Neuronal stem cell (in vitro differentiated cells): ENCODE measurements at regions not wholly inside any gene's neighbourhood (a gene's known extent, or its start where the extent isn't known, plus 50 kb on each side); places are given as distances from the start of the nearest gene placed in this dataset.

Experiments used
- DNase-seq: peaks from one replicate; pipeline ENCODE4 v3.0.0-alpha.2; 2013; ENCODE audit warnings: low spot score
- H2AFZ ChIP-seq: one replicate; pipeline ENCODE4 v1.6.1; 2013; ENCODE audit warnings: mild to moderate bottlenecking, low read length, inconsistent platforms
- H2AK5ac ChIP-seq: 2 replicates; pipeline ENCODE4 v1.6.1; 2013; ENCODE audit warnings: low read depth, mild to moderate bottlenecking, inconsistent platforms, low read length, moderate library complexity, mixed read lengths
- H2BK120ac ChIP-seq: 2 replicates; pipeline ENCODE4 v1.6.1; 2013; ENCODE audit warnings: low read depth, mild to moderate bottlenecking, inconsistent platforms, low read length, moderate library complexity, mixed read lengths
- H2BK12ac ChIP-seq: one replicate; pipeline ENCODE4 v1.6.1; 2013; ENCODE audit warnings: low read length, inconsistent platforms
- H2BK15ac ChIP-seq: 2 replicates; pipeline ENCODE4 v1.6.1; 2013; ENCODE audit warnings: mild to moderate bottlenecking, low read length, inconsistent platforms, mixed read lengths
- H2BK5ac ChIP-seq: one replicate; pipeline ENCODE4 v1.6.1; 2013; ENCODE audit warnings: inconsistent platforms, mild to moderate bottlenecking, low read length, moderate library complexity
- H3K14ac ChIP-seq: one replicate; pipeline ENCODE4 v1.6.1; 2013; ENCODE audit warnings: low read length, inconsistent platforms
- H3K18ac ChIP-seq: 2 replicates; pipeline ENCODE4 v1.6.1; 2013; ENCODE audit warnings: low read length, inconsistent platforms
- H3K23ac ChIP-seq: 2 replicates; pipeline ENCODE4 v1.6.1; 2013; ENCODE audit warnings: low read depth, mild to moderate bottlenecking, mixed read lengths, low read length, inconsistent platforms; ENCODE audit not compliant: poor library complexity
- H3K27ac ChIP-seq: replicated peaks from 3 replicates; pipeline ENCODE4 v1.5.1; 2013; ENCODE audit warnings: low read length, inconsistent platforms
- H3K27me3 ChIP-seq, 3 experiments: 2 replicates each; pipeline ENCODE4 v1.6.1; 2013; ENCODE audit warnings: low read length in 3 of 3, mild to moderate bottlenecking in 2 of 3, inconsistent platforms in 1 of 3, low read depth in 1 of 3, mixed read lengths in 1 of 3, moderate library complexity in 1 of 3; ENCODE audit not compliant: control insufficient read depth in 3 of 3, insufficient read depth in 3 of 3
- H3K36me3 ChIP-seq, 2 donors: replicated peaks in 1 of 2; 2 replicates each; pipeline ENCODE4 v1.6.1; 2013; ENCODE audit warnings: low read length in 2 of 2; ENCODE audit not compliant: control insufficient read depth in 2 of 2, insufficient read depth in 2 of 2
- H3K4ac ChIP-seq: 2 replicates; pipeline ENCODE4 v1.6.1; 2013; ENCODE audit warnings: inconsistent platforms, mild to moderate bottlenecking, low read length, moderate library complexity
- H3K4me1 ChIP-seq, 2 donors: 1 replicate in 1 of 2; 2 replicates in 1 of 2; pipeline ENCODE4 v1.6.1; 2013; ENCODE audit warnings: low read length in 2 of 2, low read depth in 1 of 2; ENCODE audit not compliant: control insufficient read depth in 2 of 2, insufficient read depth in 1 of 2
- H3K4me2 ChIP-seq: one replicate; pipeline ENCODE4 v1.6.1; 2013; ENCODE audit warnings: mild to moderate bottlenecking, low read length, inconsistent platforms; ENCODE audit not compliant: insufficient read depth, poor library complexity, severe bottlenecking
- H3K4me3 ChIP-seq, 2 donors: 2 replicates each; pipeline ENCODE4 v1.5.1; 2013; ENCODE audit warnings: low read length in 2 of 2, mild to moderate bottlenecking in 2 of 2, inconsistent platforms in 1 of 2, moderate library complexity in 1 of 2
- H3K79me1 ChIP-seq: one replicate; pipeline ENCODE4 v1.6.1; 2013; ENCODE audit warnings: low read depth, mild to moderate bottlenecking, inconsistent platforms, low read length, moderate library complexity
- H3K9ac ChIP-seq: one replicate; pipeline ENCODE4 v1.6.1; 2013; ENCODE audit warnings: mild to moderate bottlenecking, low read depth, low read length, inconsistent platforms; ENCODE audit not compliant: poor library complexity
- H3K9me3 ChIP-seq, 2 donors: replicated peaks in 1 of 2; 2 replicates each; pipeline versions ENCODE3 to v1.6.1; 2013; ENCODE audit warnings: low read length in 2 of 2, mild to moderate bottlenecking in 2 of 2, inconsistent platforms in 1 of 2, low read depth in 1 of 2, mixed read lengths in 1 of 2, moderate library complexity in 1 of 2; ENCODE audit not compliant: control insufficient read depth in 2 of 2, insufficient read depth in 1 of 2
- H4K8ac ChIP-seq: one replicate; pipeline ENCODE4 v1.6.1; 2013; ENCODE audit warnings: low read depth, mild to moderate bottlenecking, inconsistent platforms, low read length, moderate library complexity
- H4K91ac ChIP-seq: one replicate; pipeline ENCODE4 v1.6.1; 2013; ENCODE audit warnings: low read length, low read depth, mild to moderate bottlenecking, inconsistent platforms; ENCODE audit not compliant: poor library complexity
- WGBS, 2 donors: extraction: QIAGEN DNeasy Blood & Tissue Kit; methylation state at CpG; one replicate each; pipeline ENCODE4 v1.1.7; 2013; ENCODE audit warnings: missing lambda C conversion rate in 2 of 2, mixed read lengths in 1 of 2; ENCODE audit not compliant: insufficient read length in 2 of 2, insufficient replicate concordance in 1 of 2; ENCODE audit errors: extremely low coverage in 2 of 2; 5-methylcytosine and 5-hydroxymethylcytosine counted together

- Histone ChIP-seq H3K27ac (no peak overlapping the region), H2BK12ac (no peak overlapping the region), H3K9me3 (no peaks in the 10 kb centered on the region), H2BK5ac (no peak overlapping the region), H3K4me2 (no peak overlapping the region), H3K4ac (no peak overlapping the region), H3K18ac (no peak overlapping the region), H2BK120ac (no peak overlapping the region), H4K8ac (no peak overlapping the region), H2AK5ac (no peak overlapping the region), H3K9ac (no peak overlapping the region), H3K14ac (no peak overlapping the region), H3K4me3 (no peak overlapping the region), H4K91ac (no peak overlapping the region), H3K36me3 (no peaks in the 10 kb centered on the region), H3K79me1 (no peaks in the 10 kb centered on the region), H3K23ac (no peak overlapping the region), H2BK15ac (no peak overlapping the region), H3K4me1 (no peaks in the 10 kb centered on the region), H2AFZ (no peak overlapping the region), H3K27me3 (no peaks in the 10 kb centered on the region)
- no peak for DNase-seq
- WGBS, 2 donors, result no CpG with 5 or more reads among the region's 2 CpGs
Measured at GRCh38 chr13:65091031-65091430, 2139.1 kb downstream of the PCDH9 start.

GRCh38 chr13:65090186-65090585, 2139.9 kb downstream of the PCDH9 start:
- H2BK15ac ChIP-seq, result no peak overlapping the region
- H3K4me3 ChIP-seq, result no peak overlapping the region
- no peak overlapping the region for H2BK5ac ChIP-seq
- H2BK120ac ChIP-seq, result no peak overlapping the region
- H4K91ac ChIP-seq, result no peak overlapping the region
- no peak overlapping the region for H2AK5ac ChIP-seq
- no peak overlapping the region for H3K23ac ChIP-seq
- H2BK12ac ChIP-seq, result no peak overlapping the region
- DNase-seq, result no peak
- H3K27me3 ChIP-seq, result no peaks in the 10 kb centered on the region
- H3K18ac ChIP-seq, result no peak overlapping the region
- H2AFZ ChIP-seq, result no peak overlapping the region
- H3K27ac ChIP-seq, result no peak overlapping the region
- no peak overlapping the region for H3K14ac ChIP-seq
- H3K36me3 ChIP-seq, result no peaks in the 10 kb centered on the region
- no peak overlapping the region for H3K4ac ChIP-seq
- H3K79me1 ChIP-seq, result no peaks in the 10 kb centered on the region
- no peaks in the 10 kb centered on the region for H3K9me3 ChIP-seq
- no peak overlapping the region for H4K8ac ChIP-seq
- no peak overlapping the region for H3K9ac ChIP-seq
- H3K4me2 ChIP-seq, result no peak overlapping the region
- H3K4me1 ChIP-seq, result no peaks in the 10 kb centered on the region

- H3K4me3 ChIP-seq, result no peak overlapping the region
- H3K27ac ChIP-seq, result no peak overlapping the region
- H3K27me3 ChIP-seq, result no peaks in the 10 kb centered on the region
- H2AK5ac ChIP-seq, result no peak overlapping the region
- H4K91ac ChIP-seq, result no peak overlapping the region
- DNase-seq, result no peak
- H2BK15ac ChIP-seq, result no peak overlapping the region
- H3K4me1 ChIP-seq, result no peaks in the 10 kb centered on the region
- no peak overlapping the region for H3K4ac ChIP-seq
- H3K79me1 ChIP-seq, result no peaks in the 10 kb centered on the region
- no peak overlapping the region for H2BK120ac ChIP-seq
- H4K8ac ChIP-seq, result no peak overlapping the region
- H3K18ac ChIP-seq, result no peak overlapping the region
- H3K23ac ChIP-seq, result no peak overlapping the region
- H3K9me3 ChIP-seq, result peaks cover 0 to 4% of the 10 kb centered on the region in 2 donors
- H2AFZ ChIP-seq, result no peak overlapping the region
- no peak overlapping the region for H2BK5ac ChIP-seq
- H3K4me2 ChIP-seq, result no peak overlapping the region
- no peak overlapping the region for H2BK12ac ChIP-seq
- H3K14ac ChIP-seq, result no peak overlapping the region
- H3K36me3 ChIP-seq, result no peaks in the 10 kb centered on the region
- H3K9ac ChIP-seq, result no peak overlapping the region
Measured at GRCh38 chr13:65088906-65089305, 2141.2 kb downstream of the PCDH9 start.

GRCh38 chr13:65085977-65086376, 2144.2 kb downstream of the PCDH9 start:
- H4K91ac ChIP-seq, result no peak overlapping the region
- WGBS, 2 donors, result no CpG with 5 or more reads among the region's 6 CpGs
- H3K27ac ChIP-seq, result no peak overlapping the region
- H2BK5ac ChIP-seq, result peak overlapping the region; percentile 33
- no peak overlapping the region for H3K14ac ChIP-seq
- no peak overlapping the region for H3K18ac ChIP-seq
- no peak overlapping the region for H2BK12ac ChIP-seq
- H3K9me3 ChIP-seq, result peaks cover 0 to 4% of the 10 kb centered on the region in 2 donors
- no peak overlapping the region for H3K23ac ChIP-seq
- H3K9ac ChIP-seq, result no peak overlapping the region
- no peaks in the 10 kb centered on the region for H3K79me1 ChIP-seq
- no peaks in the 10 kb centered on the region for H3K4me1 ChIP-seq
- H3K4me2 ChIP-seq, result no peak overlapping the region
- no peaks in the 10 kb centered on the region for H3K27me3 ChIP-seq
- no peak overlapping the region for H2BK120ac ChIP-seq
- no peaks in the 10 kb centered on the region for H3K36me3 ChIP-seq
- H3K4me3 ChIP-seq, result no peak overlapping the region
- H2AFZ ChIP-seq, result no peak overlapping the region
- no peak overlapping the region for H2BK15ac ChIP-seq
- H3K4ac ChIP-seq, result no peak overlapping the region
- DNase-seq, result no peak
- H4K8ac ChIP-seq, result no peak overlapping the region
- H2AK5ac ChIP-seq, result no peak overlapping the region
